NT2/D1 (cell line): ENCODE measurements at regions not wholly inside any gene's neighbourhood (a gene's known extent, or its start where the extent isn't known, plus 50 kb on each side); places are given as distances from the start of the nearest gene placed in this dataset.

ENCODE experiments used
- DNase-seq: peaks from one replicate; pipeline ENCODE4 v3.0.0-alpha.2; 2011; ENCODE audit warnings: low read depth, low spot score
- H3K27me3 ChIP-seq: 2 replicates; pipeline ENCODE4 v1.6.0; 2011; ENCODE audit warnings: mild to moderate bottlenecking; ENCODE audit not compliant: insufficient read length, insufficient read depth
- H3K36me3 ChIP-seq: 2 replicates; pipeline ENCODE4 v1.6.1; 2011; ENCODE audit warnings: mild to moderate bottlenecking, low read length, mixed read lengths; ENCODE audit not compliant: insufficient read depth, insufficient read length
- H3K4me1 ChIP-seq: 2 replicates; pipeline ENCODE4 v1.5.1; 2011; ENCODE audit not compliant: insufficient read depth, insufficient read length
- H3K4me3 ChIP-seq: 2 replicates; pipeline ENCODE4 v1.5.1; 2011; ENCODE audit warnings: low read depth; ENCODE audit not compliant: insufficient read length
- H3K9ac ChIP-seq: 2 replicates; pipeline ENCODE4 v1.6.0; 2011; ENCODE audit warnings: low read depth; ENCODE audit not compliant: insufficient read length
- H3K9me3 ChIP-seq: 2 replicates; pipeline ENCODE4 v1.5.1; 2011; ENCODE audit warnings: mild to moderate bottlenecking, low read length; ENCODE audit not compliant: insufficient read depth
- SUZ12 ChIP-seq: IDR thresholded peaks from 2 replicates; pipeline ENCODE4 v1.6.1; 2011; ENCODE audit not compliant: insufficient read length, insufficient read depth; ENCODE audit errors: extremely low read depth
- YY1 ChIP-seq: IDR thresholded peaks from 2 replicates; pipeline ENCODE4 v1.6.1; 2011; ENCODE audit not compliant: insufficient read length, insufficient read depth
- ZNF274 ChIP-seq: IDR thresholded peaks from 2 replicates; pipeline ENCODE4 v1.6.1; 2011; ENCODE audit warnings: mild to moderate bottlenecking, low read depth, low read length

GRCh38 chr6:146894624-146895023, 295.9 kb downstream of the ADGB start:
- H3K9me3 ChIP-seq, result no peaks in the 10 kb centered on the region
- no peak for TF ChIP-seq ZNF274
- TF ChIP-seq YY1, result no peak
- no peak for TF ChIP-seq SUZ12
- no peak for DNase-seq
- H3K4me1 ChIP-seq, result no peaks in the 10 kb centered on the region
- H3K27me3 ChIP-seq, result no peaks in the 10 kb centered on the region
- H3K36me3 ChIP-seq, result no peaks in the 10 kb centered on the region
- H3K4me3 ChIP-seq, result no peak overlapping the region
- no peak overlapping the region for H3K9ac ChIP-seq

GRCh38 chr6:146895101-146895771, 296.5 kb downstream of the ADGB start:
- Histone ChIP-seq H3K4me1 (no peaks in the 10 kb centered on the region), H3K36me3 (no peaks in the 10 kb centered on the region), H3K27me3 (no peaks in the 10 kb centered on the region), H3K9me3 (no peaks in the 10 kb centered on the region), H3K9ac (no peak overlapping the region), H3K4me3 (no peak overlapping the region)
- TF ChIP-seq SUZ12, result no peak
- no peak for TF ChIP-seq ZNF274
- no peak for TF ChIP-seq YY1
- no peak for DNase-seq

- H3K36me3 ChIP-seq, result no peaks in the 10 kb centered on the region
- no peak overlapping the region for H3K9ac ChIP-seq
- no peak overlapping the region for H3K4me3 ChIP-seq
- no peak for DNase-seq
- H3K4me1 ChIP-seq, result no peaks in the 10 kb centered on the region
- TF ChIP-seq SUZ12, result no peak
- TF ChIP-seq ZNF274, result no peak
- TF ChIP-seq YY1, result no peak
- H3K9me3 ChIP-seq, result no peaks in the 10 kb centered on the region
- H3K27me3 ChIP-seq, result no peaks in the 10 kb centered on the region
These were observed 296.9 kb downstream of the ADGB start for GRCh38 chr6:146895772-146896061.

- Histone ChIP-seq H3K36me3 (no peaks in the 10 kb centered on the region), H3K9me3 (no peaks in the 10 kb centered on the region), H3K4me1 (no peaks in the 10 kb centered on the region), H3K9ac (no peak overlapping the region), H3K27me3 (no peaks in the 10 kb centered on the region), H3K4me3 (no peak overlapping the region)
- TF ChIP-seq ZNF274, result no peak
- no peak for TF ChIP-seq YY1
- no peak for TF ChIP-seq SUZ12
- DNase-seq, result no peak
These were observed 297.5 kb downstream of the ADGB start for GRCh38 chr6:146896062-146896813.

GRCh38 chr6:146896960-146897701, 298.4 kb downstream of the ADGB start:
- no peak for TF ChIP-seq ZNF274
- Histone ChIP-seq H3K27me3 (no peaks in the 10 kb centered on the region), H3K36me3 (no peaks in the 10 kb centered on the region), H3K9ac (no peak overlapping the region), H3K9me3 (no peaks in the 10 kb centered on the region), H3K4me1 (no peaks in the 10 kb centered on the region), H3K4me3 (no peak overlapping the region)
- DNase-seq, result no peak

- Histone ChIP-seq H3K36me3 (no peaks in the 10 kb centered on the region), H3K4me1 (no peaks in the 10 kb centered on the region), H3K9ac (no peak overlapping the region), H3K4me3 (no peak overlapping the region), H3K27me3 (no peaks in the 10 kb centered on the region), H3K9me3 (no peaks in the 10 kb centered on the region)
- TF ChIP-seq ZNF274 (no peak), YY1 (no peak), SUZ12 (no peak)
- no peak for DNase-seq
These were observed 299.5 kb downstream of the ADGB start for GRCh38 chr6:146898069-146898887.

- no peaks in the 10 kb centered on the region for H3K4me1 ChIP-seq
- no peaks in the 10 kb centered on the region for H3K9me3 ChIP-seq
- no peak overlapping the region for H3K9ac ChIP-seq
- H3K27me3 ChIP-seq, result no peaks in the 10 kb centered on the region
- no peak overlapping the region for H3K4me3 ChIP-seq
- TF ChIP-seq YY1, result no peak
- TF ChIP-seq ZNF274, result no peak
- TF ChIP-seq SUZ12, result no peak
- DNase-seq, result no peak
- H3K36me3 ChIP-seq, result no peaks in the 10 kb centered on the region
These were observed 300.1 kb downstream of the ADGB start for GRCh38 chr6:146898888-146899227.
